ENCODE measurements at regions not wholly inside any gene's neighbourhood (a gene's known extent, or its start where the extent isn't known, plus 50 kb on each side); places are given as distances from the start of the nearest gene placed in this dataset.
"Not testable (repeated sequence)": the region's sequence is repeated elsewhere in the genome, so short reads cannot be mapped to it uniquely, and the experiment has no call there.

GRCh38 chr14:51366866-51367599 lies 127.0 kb downstream of the TMX1 start:
- not testable (repeated sequence) for H3K4me1 ChIP-seq (ENCODE audit: control insufficient read depth, insufficient read depth, low read length, poor library complexity, severe bottlenecking); H3K4me3 ChIP-seq (ENCODE audit: insufficient read depth, low read depth, low read length, poor library complexity, severe bottlenecking); H3K36me3 ChIP-seq (ENCODE audit: control insufficient read depth, insufficient read depth, low read length); DNase-seq; H3K9me3 ChIP-seq (ENCODE audit: control insufficient read depth, low read length); H3K27me3 ChIP-seq (replicated peaks; ENCODE audit: control insufficient read depth, insufficient read depth, low read length, poor library complexity, severe bottlenecking); H3K27ac ChIP-seq (ENCODE audit: insufficient read depth, low read length, poor library complexity, severe bottlenecking)

- Histone ChIP-seq H3K36me3 (ENCODE audit: control insufficient read depth, insufficient read depth, low read length) (no peaks in the 10 kb centered on the region), H3K27me3 (replicated peaks; ENCODE audit: control insufficient read depth, insufficient read depth, low read length, poor library complexity, severe bottlenecking) (no peaks in the 10 kb centered on the region), H3K27ac (ENCODE audit: insufficient read depth, low read length, poor library complexity, severe bottlenecking) (no peak overlapping the region), H3K9me3 (ENCODE audit: control insufficient read depth, low read length) (no peaks in the 10 kb centered on the region), H3K4me1 (ENCODE audit: control insufficient read depth, insufficient read depth, low read length, poor library complexity, severe bottlenecking) (no peaks in the 10 kb centered on the region), H3K4me3 (ENCODE audit: insufficient read depth, low read depth, low read length, poor library complexity, severe bottlenecking) (no peak overlapping the region)
- DNase-seq: no peak
Measured at GRCh38 chr14:51367600-51367931, 127.5 kb downstream of the TMX1 start.

GRCh38 chr14:51368721-51369163 lies 128.7 kb downstream of the TMX1 start:
- H3K4me1 ChIP-seq (ENCODE audit: control insufficient read depth, insufficient read depth, low read length, poor library complexity, severe bottlenecking): no peaks in the 10 kb centered on the region
- H3K36me3 ChIP-seq (ENCODE audit: control insufficient read depth, insufficient read depth, low read length): no peaks in the 10 kb centered on the region
- DNase-seq: no peak
- no peak overlapping the region for H3K4me3 ChIP-seq (ENCODE audit: insufficient read depth, low read depth, low read length, poor library complexity, severe bottlenecking)
- H3K27me3 ChIP-seq (replicated peaks; ENCODE audit: control insufficient read depth, insufficient read depth, low read length, poor library complexity, severe bottlenecking): no peaks in the 10 kb centered on the region
- no peak overlapping the region for H3K27ac ChIP-seq (ENCODE audit: insufficient read depth, low read length, poor library complexity, severe bottlenecking)
- no peaks in the 10 kb centered on the region for H3K9me3 ChIP-seq (ENCODE audit: control insufficient read depth, low read length)

GRCh38 chr14:51369814-51370213 lies 129.8 kb downstream of the TMX1 start:
- H3K27ac ChIP-seq (ENCODE audit: insufficient read depth, low read length, poor library complexity, severe bottlenecking): no peak overlapping the region

GRCh38 chr14:51370758-51371386 lies 130.8 kb downstream of the TMX1 start:
- Histone ChIP-seq H3K4me3 (ENCODE audit: insufficient read depth, low read depth, low read length, poor library complexity, severe bottlenecking) (no peak overlapping the region), H3K27me3 (replicated peaks; ENCODE audit: control insufficient read depth, insufficient read depth, low read length, poor library complexity, severe bottlenecking) (no peaks in the 10 kb centered on the region), H3K4me1 (ENCODE audit: control insufficient read depth, insufficient read depth, low read length, poor library complexity, severe bottlenecking) (no peaks in the 10 kb centered on the region), H3K27ac (ENCODE audit: insufficient read depth, low read length, poor library complexity, severe bottlenecking) (no peak overlapping the region), H3K36me3 (ENCODE audit: control insufficient read depth, insufficient read depth, low read length) (no peaks in the 10 kb centered on the region), H3K9me3 (ENCODE audit: control insufficient read depth, low read length) (no peaks in the 10 kb centered on the region)
- DNase-seq: no peak

More at GRCh38 chr14:51369814-51370213, 129.8 kb downstream of the TMX1 start:
- Histone ChIP-seq H3K27me3 (replicated peaks; ENCODE audit: control insufficient read depth, insufficient read depth, low read length, poor library complexity, severe bottlenecking) (no peaks in the 10 kb centered on the region), H3K4me3 (ENCODE audit: insufficient read depth, low read depth, low read length, poor library complexity, severe bottlenecking) (no peak overlapping the region), H3K36me3 (ENCODE audit: control insufficient read depth, insufficient read depth, low read length) (no peaks in the 10 kb centered on the region), H3K4me1 (ENCODE audit: control insufficient read depth, insufficient read depth, low read length, poor library complexity, severe bottlenecking) (no peaks in the 10 kb centered on the region), H3K9me3 (ENCODE audit: control insufficient read depth, low read length) (no peaks in the 10 kb centered on the region)
- no peak for DNase-seq

- H3K36me3 ChIP-seq (ENCODE audit: control insufficient read depth, insufficient read depth, low read length); DNase-seq; H3K27me3 ChIP-seq (replicated peaks; ENCODE audit: control insufficient read depth, insufficient read depth, low read length, poor library complexity, severe bottlenecking); H3K27ac ChIP-seq (ENCODE audit: insufficient read depth, low read length, poor library complexity, severe bottlenecking); H3K9me3 ChIP-seq (ENCODE audit: control insufficient read depth, low read length); H3K4me3 ChIP-seq (ENCODE audit: insufficient read depth, low read depth, low read length, poor library complexity, severe bottlenecking); H3K4me1 ChIP-seq (ENCODE audit: control insufficient read depth, insufficient read depth, low read length, poor library complexity, severe bottlenecking): not testable (repeated sequence)
Measured at GRCh38 chr14:51377186-51377585, 137.1 kb downstream of the TMX1 start.

- Histone ChIP-seq H3K27me3 (replicated peaks; ENCODE audit: control insufficient read depth, insufficient read depth, low read length, poor library complexity, severe bottlenecking) (no peaks in the 10 kb centered on the region), H3K4me1 (ENCODE audit: control insufficient read depth, insufficient read depth, low read length, poor library complexity, severe bottlenecking) (no peaks in the 10 kb centered on the region), H3K9me3 (ENCODE audit: control insufficient read depth, low read length) (no peaks in the 10 kb centered on the region), H3K4me3 (ENCODE audit: insufficient read depth, low read depth, low read length, poor library complexity, severe bottlenecking) (no peak overlapping the region), H3K27ac (ENCODE audit: insufficient read depth, low read length, poor library complexity, severe bottlenecking) (no peak overlapping the region), H3K36me3 (ENCODE audit: control insufficient read depth, insufficient read depth, low read length) (no peaks in the 10 kb centered on the region)
- DNase-seq: no peak
Measured at GRCh38 chr14:51382506-51382905, 142.5 kb downstream of the TMX1 start.

GRCh38 chr14:51386411-51386810 lies 146.4 kb downstream of the TMX1 start:
- Histone ChIP-seq H3K27ac (ENCODE audit: insufficient read depth, low read length, poor library complexity, severe bottlenecking) (no peak overlapping the region), H3K36me3 (ENCODE audit: control insufficient read depth, insufficient read depth, low read length) (no peaks in the 10 kb centered on the region), H3K4me3 (ENCODE audit: insufficient read depth, low read depth, low read length, poor library complexity, severe bottlenecking) (no peak overlapping the region), H3K27me3 (replicated peaks; ENCODE audit: control insufficient read depth, insufficient read depth, low read length, poor library complexity, severe bottlenecking) (no peaks in the 10 kb centered on the region), H3K9me3 (ENCODE audit: control insufficient read depth, low read length) (no peaks in the 10 kb centered on the region), H3K4me1 (ENCODE audit: control insufficient read depth, insufficient read depth, low read length, poor library complexity, severe bottlenecking) (no peaks in the 10 kb centered on the region)
- DNase-seq: no peak

GRCh38 chr14:51386983-51387735 lies 147.1 kb downstream of the TMX1 start:
- Histone ChIP-seq H3K27ac (ENCODE audit: insufficient read depth, low read length, poor library complexity, severe bottlenecking) (no peak overlapping the region), H3K9me3 (ENCODE audit: control insufficient read depth, low read length) (no peaks in the 10 kb centered on the region), H3K27me3 (replicated peaks; ENCODE audit: control insufficient read depth, insufficient read depth, low read length, poor library complexity, severe bottlenecking) (no peaks in the 10 kb centered on the region), H3K36me3 (ENCODE audit: control insufficient read depth, insufficient read depth, low read length) (no peaks in the 10 kb centered on the region), H3K4me1 (ENCODE audit: control insufficient read depth, insufficient read depth, low read length, poor library complexity, severe bottlenecking) (no peaks in the 10 kb centered on the region), H3K4me3 (ENCODE audit: insufficient read depth, low read depth, low read length, poor library complexity, severe bottlenecking) (no peak overlapping the region)
- DNase-seq: no peak

- no peaks in the 10 kb centered on the region for H3K27me3 ChIP-seq (replicated peaks; ENCODE audit: control insufficient read depth, insufficient read depth, low read length, poor library complexity, severe bottlenecking)
- no peak overlapping the region for H3K27ac ChIP-seq (ENCODE audit: insufficient read depth, low read length, poor library complexity, severe bottlenecking)
- H3K4me3 ChIP-seq (ENCODE audit: insufficient read depth, low read depth, low read length, poor library complexity, severe bottlenecking): no peak overlapping the region
- no peak for DNase-seq
- H3K9me3 ChIP-seq (ENCODE audit: control insufficient read depth, low read length): no peaks in the 10 kb centered on the region
- H3K4me1 ChIP-seq (ENCODE audit: control insufficient read depth, insufficient read depth, low read length, poor library complexity, severe bottlenecking): no peaks in the 10 kb centered on the region
- no peaks in the 10 kb centered on the region for H3K36me3 ChIP-seq (ENCODE audit: control insufficient read depth, insufficient read depth, low read length)
Measured at GRCh38 chr14:51392416-51392815, 152.4 kb downstream of the TMX1 start.

Data from effector memory CD4-positive, alpha-beta T cell (primary cell).